ENCODE measurements at regions not wholly inside any gene's neighbourhood (a gene's known extent, or its start where the extent isn't known, plus 50 kb on each side); places are given as distances from the start of the nearest gene placed in this dataset.

GRCh38 chr17:63349478-63350000 lies 96.6 kb downstream of the CYB561 start:
- no peak for DNase-seq

GRCh38 chr17:63350364-63350763 lies 95.7 kb downstream of the CYB561 start:
- DNase-seq = no peak

GRCh38 chr17:63354256-63354655 lies 91.8 kb downstream of the CYB561 start:
- no peak for DNase-seq

- no peak for DNase-seq
Measured at GRCh38 chr17:63356337-63356757, 89.8 kb downstream of the CYB561 start.

- no peak for DNase-seq
Measured at GRCh38 chr17:63358111-63358839, 87.8 kb downstream of the CYB561 start.

GRCh38 chr17:63358956-63359355 lies 87.2 kb downstream of the CYB561 start:
- DNase-seq = no peak

GRCh38 chr17:63361182-63361581 lies 84.9 kb downstream of the CYB561 start:
- no peak for DNase-seq

- DNase-seq = no peak
Measured at GRCh38 chr17:63362115-63362514, 84.0 kb downstream of the CYB561 start.

GRCh38 chr17:63364387-63364786 lies 81.7 kb downstream of the CYB561 start:
- DNase-seq = no peak

GRCh38 chr17:63364944-63365343 lies 81.2 kb downstream of the CYB561 start:
- no peak for DNase-seq

GRCh38 chr17:63365366-63366240 lies 80.5 kb downstream of the CYB561 start:
- no peak for DNase-seq

- DNase-seq = no peak
Measured at GRCh38 chr17:63366241-63366566, 79.9 kb downstream of the CYB561 start.

GRCh38 chr17:63369233-63369632 lies 76.9 kb downstream of the CYB561 start:
- no peak for DNase-seq

- no peak for DNase-seq
Measured at GRCh38 chr17:63370696-63371095, 75.4 kb downstream of the CYB561 start.

- DNase-seq = no peak
Measured at GRCh38 chr17:63376949-63377348, 69.2 kb downstream of the CYB561 start.

- no peak for DNase-seq
Measured at GRCh38 chr17:63378411-63379375, 67.4 kb downstream of the CYB561 start.

- no peak for DNase-seq
Measured at GRCh38 chr17:63379636-63380035, 66.5 kb downstream of the CYB561 start.

- no peak for DNase-seq
Measured at GRCh38 chr17:63381101-63381729, 64.9 kb downstream of the CYB561 start.

GRCh38 chr17:63382136-63382535 lies 64.0 kb downstream of the CYB561 start:
- DNase-seq = no peak

Data from NCI-H526 treated with DMSO at 0.1 percent for 48 hours (cell line).